Neural progenitor cell (in vitro differentiated cells): ENCODE measurements at regions not wholly inside any gene's neighbourhood (a gene's known extent, or its start where the extent isn't known, plus 50 kb on each side); places are given as distances from the start of the nearest gene placed in this dataset.

Experiments used
- CTCF ChIP-seq: fragments of 200-600 bp; sonication (generic); IDR thresholded peaks from 2 replicates; pipeline ENCODE4 v1.5.1; 2017; ENCODE audit warnings: antibody characterized with exemption, mild to moderate bottlenecking
- EZH2phosphoT487 ChIP-seq: fragments of 200-600 bp; sonication (generic); IDR thresholded peaks from 2 replicates; pipeline ENCODE4 v1.6.1; 2017; ENCODE audit warnings: antibody characterized with exemption

- TF ChIP-seq CTCF: no peak
- TF ChIP-seq EZH2phosphoT487: no peak
Observed at GRCh38 chr4:45638641-45639040, 485.2 kb downstream of the GABRG1 start.
